ENCODE measurements at regions not wholly inside any gene's neighbourhood (a gene's known extent, or its start where the extent isn't known, plus 50 kb on each side); places are given as distances from the start of the nearest gene placed in this dataset.

- TF ChIP-seq CTCF (IDR thresholded peaks at IDR 0.05; ENCODE audit: low read depth, low read length), result no peak
- no peak for TF ChIP-seq POLR2A (IDR thresholded peaks at IDR 0.05; ENCODE audit: extremely low read depth, insufficient read length)
- TF ChIP-seq MYC (IDR thresholded peaks at IDR 0.05; ENCODE audit: low read depth, low read length), result no peak
- no peak for TF ChIP-seq MAX (IDR thresholded peaks at IDR 0.05; ENCODE audit: low read depth, low read length)
Measured at GRCh38 chr14:26897196-26897595, 299.4 kb upstream of the NOVA1 start.
